Colonic mucosa (tissue), 4 donors: ENCODE measurements at regions not wholly inside any gene's neighbourhood (a gene's known extent, or its start where the extent isn't known, plus 50 kb on each side); places are given as distances from the start of the nearest gene placed in this dataset.
"Not testable (repeated sequence)": the region's sequence is repeated elsewhere in the genome, so short reads cannot be mapped to it uniquely, and the experiment has no call there.

ENCODE experiments used
- DNase-seq: peaks from one replicate; pipeline ENCODE4 v3.0.0-alpha.2; 2020
- H3K27ac ChIP-seq: fragments of 200-600 bp; one replicate; pipeline ENCODE4 v1.8.0; 2021
- H3K27me3 ChIP-seq: fragments of 200-600 bp; one replicate; pipeline ENCODE4 v1.8.0; 2021
- H3K36me3 ChIP-seq: fragments of 200-600 bp; one replicate; pipeline ENCODE4 v1.8.0; 2021
- H3K4me1 ChIP-seq: fragments of 200-600 bp; one replicate; pipeline ENCODE4 v1.8.0; 2021; ENCODE audit warnings: mild to moderate bottlenecking
- H3K4me3 ChIP-seq: fragments of 200-600 bp; one replicate; pipeline ENCODE4 v1.8.0; 2021
- H3K9ac ChIP-seq, 2 donors: one replicate each; pipeline ENCODE4 v1.7.0; 2013; ENCODE audit warnings: control low read depth in 2 of 2, low read depth in 2 of 2, low read length in 2 of 2
- H3K9me3 ChIP-seq: fragments of 200-600 bp; one replicate; pipeline ENCODE4 v1.8.0; 2021
- CTCF ChIP-seq: fragments of 200-600 bp; IDR thresholded peaks from one replicate; pipeline ENCODE4 v1.8.0; 2022; ENCODE audit warnings: antibody characterized with exemption, mild to moderate bottlenecking
- intact Hi-C: fragments of 100-400 bp; cut with DNase I; formaldehyde crosslinking; loops from one replicate; pipeline ENCODE4 v1.14.1; 2022
- donor health status: healthy.
- donor health status: DM: no; HTN: no; CAD: no.
- donor health status: DM: no; HTN: no; CAD: no.

GRCh38 chr7:10648289-10648688, 325.4 kb upstream of the PHF14 start:
- no peak overlapping the region for H3K9ac ChIP-seq
- H3K9me3 ChIP-seq: no peaks in the 10 kb centered on the region
- intact Hi-C loops: no loop called here
- no peaks in the 10 kb centered on the region for H3K27me3 ChIP-seq
- no peaks in the 10 kb centered on the region for H3K36me3 ChIP-seq
- H3K4me1 ChIP-seq: no peaks in the 10 kb centered on the region
- H3K27ac ChIP-seq: no peak overlapping the region
- TF ChIP-seq CTCF: no peak
- DNase-seq: no peak
- H3K4me3 ChIP-seq: no peak overlapping the region

GRCh38 chr7:10649120-10649519, 324.6 kb upstream of the PHF14 start:
- H3K27ac ChIP-seq, H3K27me3 ChIP-seq, H3K36me3 ChIP-seq, H3K9ac ChIP-seq, H3K4me1 ChIP-seq, H3K4me3 ChIP-seq, H3K9me3 ChIP-seq, DNase-seq, intact Hi-C loops: not testable (repeated sequence)

GRCh38 chr7:10655031-10655430, 318.6 kb upstream of the PHF14 start:
- intact Hi-C loops: no loop called here
- no peak for TF ChIP-seq CTCF
- Histone ChIP-seq H3K9me3 (no peaks in the 10 kb centered on the region), H3K27me3 (no peaks in the 10 kb centered on the region), H3K4me1 (no peaks in the 10 kb centered on the region), H3K27ac (no peak overlapping the region), H3K9ac (no peak overlapping the region), H3K4me3 (no peak overlapping the region), H3K36me3 (no peaks in the 10 kb centered on the region)
- DNase-seq: no peak

GRCh38 chr7:10657201-10657600, 316.5 kb upstream of the PHF14 start:
- Histone ChIP-seq H3K27me3 (no peaks in the 10 kb centered on the region), H3K4me3 (no peak overlapping the region), H3K4me1 (no peaks in the 10 kb centered on the region), H3K9me3 (no peaks in the 10 kb centered on the region), H3K9ac (no peak overlapping the region), H3K36me3 (no peaks in the 10 kb centered on the region), H3K27ac (no peak overlapping the region)
- TF ChIP-seq CTCF: no peak
- intact Hi-C loops: no loop called here
- DNase-seq: no peak

GRCh38 chr7:10657837-10658236, 315.8 kb upstream of the PHF14 start:
- Histone ChIP-seq H3K9me3 (no peaks in the 10 kb centered on the region), H3K4me3 (no peak overlapping the region), H3K9ac (no peak overlapping the region), H3K36me3 (no peaks in the 10 kb centered on the region), H3K27ac (no peak overlapping the region), H3K27me3 (no peaks in the 10 kb centered on the region), H3K4me1 (no peaks in the 10 kb centered on the region)
- intact Hi-C loops: no loop called here
- no peak for DNase-seq
- TF ChIP-seq CTCF: no peak

GRCh38 chr7:10662491-10662890, 311.2 kb upstream of the PHF14 start:
- Histone ChIP-seq H3K36me3 (no peaks in the 10 kb centered on the region), H3K27ac (no peak overlapping the region), H3K27me3 (no peaks in the 10 kb centered on the region), H3K9me3 (no peaks in the 10 kb centered on the region), H3K4me3 (no peak overlapping the region), H3K4me1 (no peaks in the 10 kb centered on the region), H3K9ac (no peak overlapping the region)
- intact Hi-C loops: no loop called here
- TF ChIP-seq CTCF: no peak
- no peak for DNase-seq
